AG04449 (cell line): ENCODE measurements at regions not wholly inside any gene's neighbourhood (a gene's known extent, or its start where the extent isn't known, plus 50 kb on each side); places are given as distances from the start of the nearest gene placed in this dataset.

ENCODE experiments used
- CTCF ChIA-PET: fragments of 350-600 bp; formaldehyde crosslinking; extraction: SDS; loops from one replicate; lab custom pipeline; 2021; ENCODE audit warnings: antibody characterized with exemption; lab: Yijun Ruan, JAX
- POLR2A ChIA-PET: fragments of 400-600, 350-600 bp; formaldehyde crosslinking; extraction: SDS; loops from one replicate; lab custom pipeline; 2020; ENCODE audit warnings: antibody characterized with exemption, inconsistent platforms; lab: Yijun Ruan, JAX
- DNase-seq: peaks from one replicate; pipeline ENCODE4 v3.0.0-alpha.2; 2010; ENCODE audit warnings: low read depth, low spot score
- H3K4me3 ChIP-seq: 2 replicates; pipeline ENCODE4 v1.5.1; 2011; ENCODE audit warnings: low read depth, mild to moderate bottlenecking, control low read depth, low read length
- TF ChIP-seq, protein P1 (sequence below): IDR thresholded peaks from one replicate; pipeline ENCODE4 v1.5.1; 2011; ENCODE audit warnings: mild to moderate bottlenecking, moderate library complexity, low read length, control low read depth, inconsistent platforms; ENCODE audit not compliant: insufficient read depth; ENCODE audit errors: missing control alignments

DNA sequence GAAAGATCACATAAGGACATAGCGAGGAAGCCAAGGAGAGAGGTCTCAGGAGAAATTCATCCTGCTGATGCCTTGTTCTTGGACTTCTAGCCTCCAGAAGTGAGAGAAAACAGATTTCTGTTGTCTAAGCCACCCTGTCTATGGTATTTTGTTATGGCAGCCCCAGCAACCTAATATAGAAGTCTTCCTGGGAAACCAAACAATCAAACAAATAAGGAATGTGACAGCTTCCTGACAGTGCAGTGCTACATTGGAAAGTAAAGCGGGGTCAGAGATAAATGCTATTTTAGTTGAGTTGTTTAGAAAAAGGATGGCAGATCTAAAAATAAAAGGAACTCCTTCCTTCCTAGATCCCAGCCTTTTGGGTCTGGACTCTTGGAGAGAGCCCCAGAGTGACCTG lies 443.2 kb upstream of the GYPC start:
- TF ChIP-seq, protein P1, sequence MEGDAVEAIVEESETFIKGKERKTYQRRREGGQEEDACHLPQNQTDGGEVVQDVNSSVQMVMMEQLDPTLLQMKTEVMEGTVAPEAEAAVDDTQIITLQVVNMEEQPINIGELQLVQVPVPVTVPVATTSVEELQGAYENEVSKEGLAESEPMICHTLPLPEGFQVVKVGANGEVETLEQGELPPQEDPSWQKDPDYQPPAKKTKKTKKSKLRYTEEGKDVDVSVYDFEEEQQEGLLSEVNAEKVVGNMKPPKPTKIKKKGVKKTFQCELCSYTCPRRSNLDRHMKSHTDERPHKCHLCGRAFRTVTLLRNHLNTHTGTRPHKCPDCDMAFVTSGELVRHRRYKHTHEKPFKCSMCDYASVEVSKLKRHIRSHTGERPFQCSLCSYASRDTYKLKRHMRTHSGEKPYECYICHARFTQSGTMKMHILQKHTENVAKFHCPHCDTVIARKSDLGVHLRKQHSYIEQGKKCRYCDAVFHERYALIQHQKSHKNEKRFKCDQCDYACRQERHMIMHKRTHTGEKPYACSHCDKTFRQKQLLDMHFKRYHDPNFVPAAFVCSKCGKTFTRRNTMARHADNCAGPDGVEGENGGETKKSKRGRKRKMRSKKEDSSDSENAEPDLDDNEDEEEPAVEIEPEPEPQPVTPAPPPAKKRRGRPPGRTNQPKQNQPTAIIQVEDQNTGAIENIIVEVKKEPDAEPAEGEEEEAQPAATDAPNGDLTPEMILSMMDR: no peak
- CTCF ChIA-PET: no interaction called here
- no peak overlapping the region for H3K4me3 ChIP-seq
- POLR2A ChIA-PET: no interaction called here
- no peak for DNase-seq

DNA sequence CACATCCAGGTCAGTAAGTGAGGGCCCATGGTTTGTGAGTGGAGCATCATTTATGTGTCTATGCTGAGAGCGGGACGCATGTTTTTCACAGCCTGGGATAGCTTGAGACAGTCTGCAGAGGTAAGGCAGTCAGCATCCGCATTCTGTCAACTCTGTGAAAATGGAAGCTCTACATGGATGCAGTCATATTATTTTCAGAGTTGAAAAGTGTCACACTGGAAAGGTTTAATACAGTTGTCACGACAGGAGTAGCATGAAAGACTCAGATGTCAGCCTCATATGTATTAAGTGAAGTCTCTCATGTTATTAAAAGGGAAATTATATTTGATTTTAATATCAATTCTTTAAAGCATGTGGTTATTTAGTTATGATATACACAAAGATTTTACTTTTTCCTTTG lies 436.9 kb upstream of the GYPC start:
- H3K4me3 ChIP-seq: no peak overlapping the region
- CTCF ChIA-PET: no interaction called here
- TF ChIP-seq, protein P1: no peak
- DNase-seq: no peak
- POLR2A ChIA-PET: no interaction called here

DNA sequence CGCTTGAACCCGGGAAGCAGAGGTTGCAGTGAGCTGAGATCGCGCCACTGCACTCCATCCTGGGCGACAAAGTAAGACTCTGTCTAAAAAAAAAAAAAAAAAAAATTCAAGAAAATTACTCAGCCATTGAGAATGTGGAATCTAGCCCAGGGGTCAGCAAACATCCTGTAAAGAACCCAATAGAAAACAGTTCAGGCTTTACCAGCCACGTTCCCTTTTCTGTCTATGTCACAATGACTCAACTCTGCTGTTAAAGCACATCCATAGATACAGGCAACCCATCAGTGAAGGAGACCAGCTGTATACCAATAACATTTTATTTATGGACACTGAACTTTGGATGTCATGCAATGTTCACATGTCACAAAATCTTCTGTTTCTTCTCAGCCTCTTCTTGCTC lies 435.6 kb upstream of the GYPC start:
- TF ChIP-seq, protein P1: no peak
- ChIA-PET CTCF (no interaction called here), POLR2A (no interaction called here)
- no peak overlapping the region for H3K4me3 ChIP-seq
- no peak for DNase-seq

DNA sequence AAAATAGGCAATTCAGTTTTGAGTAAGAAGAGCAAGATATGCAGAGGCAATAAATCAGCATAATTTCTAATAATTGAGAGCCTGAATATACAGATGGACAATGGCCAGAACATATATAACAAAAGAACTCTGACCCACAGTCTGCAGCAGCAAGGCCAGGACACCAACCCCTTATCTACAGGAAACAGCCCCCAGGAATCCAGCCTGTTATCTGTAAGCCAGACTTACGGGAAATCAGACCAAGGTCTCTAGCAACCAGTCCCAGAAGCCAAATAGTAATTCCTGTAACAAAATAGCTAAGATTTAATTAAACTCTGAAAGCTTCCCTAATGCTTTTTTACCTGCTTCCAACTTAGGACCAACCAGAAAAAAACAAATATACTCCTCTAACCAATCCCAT lies 434.5 kb upstream of the GYPC start:
- CTCF ChIA-PET: no interaction called here
- H3K4me3 ChIP-seq: no peak overlapping the region
- no peak for DNase-seq
- POLR2A ChIA-PET: no interaction called here
- TF ChIP-seq, protein P1: no peak

DNA sequence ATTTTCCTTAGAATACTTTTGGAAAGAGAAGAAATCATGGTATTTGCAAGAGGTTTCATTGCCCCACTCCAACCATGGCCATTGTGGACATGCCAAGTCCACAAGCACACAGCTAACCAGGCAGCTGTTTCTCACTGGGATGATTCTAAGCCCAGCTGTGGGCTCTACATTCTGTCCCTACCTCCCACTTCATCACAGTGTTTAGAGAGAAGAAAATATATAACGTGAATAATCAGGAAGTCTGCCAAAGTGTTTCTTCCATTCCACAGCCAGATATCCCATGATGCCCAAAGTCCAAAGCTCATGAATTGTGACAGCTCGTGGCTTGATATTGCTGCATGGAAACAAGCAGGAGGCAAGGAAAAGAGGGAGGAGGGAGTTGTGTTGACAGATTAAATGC lies 433.7 kb upstream of the GYPC start:
- DNase-seq: no peak
- TF ChIP-seq, protein P1: no peak
- CTCF ChIA-PET: no interaction called here
- POLR2A ChIA-PET: no interaction called here
- H3K4me3 ChIP-seq: no peak overlapping the region

DNA sequence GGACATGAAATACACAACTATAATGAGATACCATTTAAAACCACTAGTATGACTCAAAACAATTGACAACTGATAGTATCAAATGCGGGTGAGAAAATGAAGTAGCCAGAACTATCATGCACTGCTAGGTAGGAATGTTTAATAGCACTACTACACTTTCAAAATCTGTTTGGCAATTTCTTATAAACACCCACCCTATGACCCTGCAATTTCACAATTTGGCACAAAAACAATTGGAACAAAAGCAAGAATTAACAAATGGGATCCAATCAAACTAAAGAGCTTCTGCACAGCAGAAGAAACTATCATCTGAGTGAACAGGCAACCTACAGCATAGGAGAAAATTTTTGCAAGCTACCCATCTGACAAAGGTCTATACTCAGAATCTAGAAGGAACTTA lies 431.2 kb upstream of the GYPC start:
- TF ChIP-seq, protein P1: no peak
- no peak for DNase-seq
- POLR2A ChIA-PET: no interaction called here
- CTCF ChIA-PET: no interaction called here
- H3K4me3 ChIP-seq: no peak overlapping the region
